OCI-LY3 (cell line): ENCODE measurements at regions not wholly inside any gene's neighbourhood (a gene's known extent, or its start where the extent isn't known, plus 50 kb on each side); places are given as distances from the start of the nearest gene placed in this dataset.

Source experiments
- H2AFZ ChIP-seq: fragments of 200-600, 300-600 bp; shearing (Covaris generic); 2 replicates; pipeline ENCODE4 v1.6.0; 2014; ENCODE audit warnings: antibody characterized with exemption, low read depth, low read length
- H3K27ac ChIP-seq: fragments of 200-600, 300-600 bp; sonication (generic); 2 replicates; pipeline ENCODE4 v1.5.1; 2014; ENCODE audit warnings: mild to moderate bottlenecking, low read length, moderate library complexity, mixed read lengths
- H3K27me3 ChIP-seq: fragments of 200-600, 300-600 bp; sonication (generic); 2 replicates; pipeline ENCODE4 v1.6.1; 2014; ENCODE audit warnings: low read depth, low read length, mixed read lengths
- H3K36me3 ChIP-seq: fragments of 200-600, 300-600 bp; sonication (generic); replicated peaks from 2 replicates; pipeline ENCODE3; 2014; ENCODE audit warnings: low read depth, low read length, mixed read lengths
- H3K4me1 ChIP-seq: fragments of 300-600, 200-600 bp; sonication (generic); 2 replicates; pipeline ENCODE4 v1.6.1; 2014; ENCODE audit warnings: low read length, mixed read lengths
- H3K4me2 ChIP-seq: fragments of 200-600, 300-600 bp; sonication (generic); 2 replicates; pipeline ENCODE4 v1.6.1; 2014; ENCODE audit warnings: low read length, mixed read lengths
- H3K4me3 ChIP-seq: fragments of 300-600, 200-600 bp; sonication (generic); 2 replicates; pipeline ENCODE4 v1.5.1; 2014; ENCODE audit warnings: antibody characterized with exemption, mild to moderate bottlenecking, low read length, moderate library complexity
- H3K79me2 ChIP-seq: fragments of 300-600, 200-600 bp; shearing (Covaris generic); 2 replicates; pipeline ENCODE4 v1.6.1; 2014; ENCODE audit warnings: mild to moderate bottlenecking, low read length, mixed read lengths
- H3K9ac ChIP-seq: fragments of 300-600, 200-600 bp; shearing (Covaris generic); 2 replicates; pipeline ENCODE4 v1.6.0; 2014; ENCODE audit warnings: mild to moderate bottlenecking, low read length, moderate library complexity
- H3K9me3 ChIP-seq: fragments of 200-600, 300-600 bp; shearing (Covaris generic); 2 replicates; pipeline ENCODE4 v1.6.1; 2014; ENCODE audit warnings: low read length, mixed read lengths; ENCODE audit not compliant: insufficient read depth
- H4K20me1 ChIP-seq: fragments of 200-600, 300-600 bp; sonication (generic); 2 replicates; pipeline ENCODE4 v1.6.1; 2016; ENCODE audit warnings: low read length, mixed read lengths; ENCODE audit not compliant: insufficient read depth
- EZH2phosphoT487 ChIP-seq: fragments of 200-600 bp; shearing (Covaris generic); IDR thresholded peaks from 2 replicates; pipeline ENCODE4 v1.6.1; 2018; ENCODE audit warnings: antibody characterized with exemption, mixed run types, low read depth
- TF ChIP-seq, protein P1 (sequence below): fragments of 200-600, 300-600 bp; sonication (generic); IDR thresholded peaks from 2 replicates; pipeline ENCODE4 v1.5.1; 2014; ENCODE audit warnings: antibody characterized with exemption, low read length, low read depth

DNA sequence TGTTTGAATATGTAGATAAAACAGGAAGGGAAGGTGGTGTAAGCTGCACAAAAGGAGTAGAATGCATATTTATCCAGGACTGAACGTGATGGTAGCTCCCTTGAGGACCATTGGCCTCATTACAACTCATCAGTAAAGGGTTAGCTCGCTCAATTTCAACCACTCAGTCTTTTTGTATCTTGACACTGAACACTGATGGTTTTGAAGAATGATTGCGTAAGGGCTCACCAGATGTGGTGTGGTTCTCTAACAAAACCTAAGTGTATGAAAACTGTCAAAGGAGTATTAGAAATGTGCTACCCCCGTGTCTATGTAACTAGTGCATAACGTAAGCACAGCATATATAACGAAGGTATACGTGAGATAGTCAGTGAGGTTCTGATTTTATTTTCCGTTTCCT is 272.4 kb upstream of the THSD7B start:
- Histone ChIP-seq H3K79me2 (no peaks in the 10 kb centered on the region), H3K27me3 (no peaks in the 10 kb centered on the region), H3K9me3 (peaks cover 14% of the 10 kb centered on the region), H3K27ac (no peak overlapping the region), H3K9ac (no peak overlapping the region), H4K20me1 (no peaks in the 10 kb centered on the region), H2AFZ (no peak overlapping the region), H3K4me3 (no peak overlapping the region), H3K4me1 (peaks cover 15% of the 10 kb centered on the region), H3K4me2 (no peak overlapping the region), H3K36me3 (peaks cover 15% of the 10 kb centered on the region)
- TF ChIP-seq, protein P1, sequence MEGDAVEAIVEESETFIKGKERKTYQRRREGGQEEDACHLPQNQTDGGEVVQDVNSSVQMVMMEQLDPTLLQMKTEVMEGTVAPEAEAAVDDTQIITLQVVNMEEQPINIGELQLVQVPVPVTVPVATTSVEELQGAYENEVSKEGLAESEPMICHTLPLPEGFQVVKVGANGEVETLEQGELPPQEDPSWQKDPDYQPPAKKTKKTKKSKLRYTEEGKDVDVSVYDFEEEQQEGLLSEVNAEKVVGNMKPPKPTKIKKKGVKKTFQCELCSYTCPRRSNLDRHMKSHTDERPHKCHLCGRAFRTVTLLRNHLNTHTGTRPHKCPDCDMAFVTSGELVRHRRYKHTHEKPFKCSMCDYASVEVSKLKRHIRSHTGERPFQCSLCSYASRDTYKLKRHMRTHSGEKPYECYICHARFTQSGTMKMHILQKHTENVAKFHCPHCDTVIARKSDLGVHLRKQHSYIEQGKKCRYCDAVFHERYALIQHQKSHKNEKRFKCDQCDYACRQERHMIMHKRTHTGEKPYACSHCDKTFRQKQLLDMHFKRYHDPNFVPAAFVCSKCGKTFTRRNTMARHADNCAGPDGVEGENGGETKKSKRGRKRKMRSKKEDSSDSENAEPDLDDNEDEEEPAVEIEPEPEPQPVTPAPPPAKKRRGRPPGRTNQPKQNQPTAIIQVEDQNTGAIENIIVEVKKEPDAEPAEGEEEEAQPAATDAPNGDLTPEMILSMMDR, result no peak
- TF ChIP-seq EZH2phosphoT487, result no peak

DNA sequence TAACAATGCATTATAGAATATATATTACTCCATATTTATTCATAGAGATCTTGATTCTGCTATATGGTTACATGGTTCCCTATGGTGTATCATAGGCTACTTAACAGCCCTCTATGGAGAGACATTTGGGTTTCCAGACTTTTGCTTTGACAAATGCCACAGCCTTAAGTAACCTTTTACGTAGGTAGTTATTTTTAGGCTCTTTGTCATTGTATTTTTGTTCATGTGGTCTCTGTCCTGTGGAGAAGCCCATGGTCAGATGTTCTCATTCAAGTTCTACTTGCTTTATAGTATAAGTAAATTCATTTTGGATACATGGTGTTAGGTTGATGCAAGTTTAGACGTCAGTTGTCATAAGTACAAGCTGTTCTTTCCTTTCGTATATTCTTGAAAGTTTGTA is 275.2 kb upstream of the THSD7B start:
- H3K27ac ChIP-seq, result no peak overlapping the region
- peaks cover 18% of the 10 kb centered on the region for H3K9me3 ChIP-seq
- no peaks in the 10 kb centered on the region for H3K27me3 ChIP-seq
- no peak overlapping the region for H3K4me3 ChIP-seq
- H4K20me1 ChIP-seq, result no peaks in the 10 kb centered on the region
- H3K4me2 ChIP-seq, result no peak overlapping the region
- no peak overlapping the region for H3K9ac ChIP-seq
- TF ChIP-seq, protein P1, result no peak
- TF ChIP-seq EZH2phosphoT487, result no peak
- peaks cover 15% of the 10 kb centered on the region for H3K4me1 ChIP-seq
- H3K79me2 ChIP-seq, result no peaks in the 10 kb centered on the region
- H2AFZ ChIP-seq, result no peak overlapping the region
- peaks cover 19% of the 10 kb centered on the region for H3K36me3 ChIP-seq

DNA sequence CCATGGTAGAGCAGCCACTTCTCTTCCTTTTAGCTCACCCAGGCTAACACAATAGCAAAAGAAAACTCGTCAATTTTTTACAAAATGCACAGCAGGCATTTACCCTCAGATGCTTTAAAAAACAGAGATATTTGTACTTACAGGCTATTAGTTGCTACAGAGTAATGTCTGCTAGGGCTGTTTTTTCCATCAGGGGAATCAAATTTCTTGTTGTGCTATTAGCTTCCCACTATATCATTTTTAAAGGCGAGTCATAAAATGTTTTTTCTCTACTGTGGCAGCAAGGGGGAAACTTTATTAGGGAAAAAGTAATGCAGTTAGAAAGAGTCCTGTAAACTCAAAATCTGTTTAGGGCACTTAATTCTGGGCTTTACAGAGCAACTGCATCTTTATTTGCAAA is 277.9 kb upstream of the THSD7B start:
- H3K4me2 ChIP-seq, result no peak overlapping the region
- H4K20me1 ChIP-seq, result no peaks in the 10 kb centered on the region
- no peak overlapping the region for H3K27ac ChIP-seq
- peaks cover 22% of the 10 kb centered on the region for H3K9me3 ChIP-seq
- no peak overlapping the region for H3K9ac ChIP-seq
- H3K36me3 ChIP-seq, result peaks cover 19% of the 10 kb centered on the region
- H3K4me1 ChIP-seq, result peaks cover 30% of the 10 kb centered on the region
- H2AFZ ChIP-seq, result no peak overlapping the region
- H3K79me2 ChIP-seq, result no peaks in the 10 kb centered on the region
- H3K27me3 ChIP-seq, result no peaks in the 10 kb centered on the region
- TF ChIP-seq EZH2phosphoT487, result no peak
- TF ChIP-seq, protein P1, result no peak
- H3K4me3 ChIP-seq, result no peak overlapping the region

DNA sequence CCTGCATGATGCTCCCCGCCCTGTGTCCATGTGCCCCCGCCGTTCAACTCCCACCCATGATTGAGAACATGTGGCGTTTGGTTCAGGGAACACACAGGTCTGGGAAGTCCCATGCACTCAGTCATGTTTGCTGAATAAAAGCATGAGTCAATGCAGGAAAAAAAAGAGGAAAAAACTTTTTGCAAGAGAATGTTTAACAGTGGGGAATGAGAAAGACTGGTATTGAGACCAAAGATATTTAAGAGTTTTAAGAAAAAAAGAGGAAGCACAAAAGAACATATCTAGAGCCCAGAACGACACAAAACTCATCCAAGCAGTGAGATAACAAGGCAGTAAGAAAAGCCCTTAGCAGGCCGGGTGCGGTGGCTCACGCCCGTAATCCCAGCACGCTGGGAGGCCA is 279.2 kb upstream of the THSD7B start:
- no peak overlapping the region for H3K9ac ChIP-seq
- H3K36me3 ChIP-seq, result peaks cover 19% of the 10 kb centered on the region
- H3K9me3 ChIP-seq, result peaks cover 22% of the 10 kb centered on the region
- no peak for TF ChIP-seq EZH2phosphoT487
- TF ChIP-seq, protein P1, result no peak
- peaks cover 30% of the 10 kb centered on the region for H3K4me1 ChIP-seq
- no peak overlapping the region for H2AFZ ChIP-seq
- peak overlapping the region; percentile 79 for H3K27ac ChIP-seq
- peak overlapping the region; percentile 56 for H3K4me2 ChIP-seq
- no peaks in the 10 kb centered on the region for H4K20me1 ChIP-seq
- no peaks in the 10 kb centered on the region for H3K27me3 ChIP-seq
- peak overlapping the region; percentile 55 for H3K4me3 ChIP-seq
- H3K79me2 ChIP-seq, result no peaks in the 10 kb centered on the region
